ENCODE measurements at regions not wholly inside any gene's neighbourhood (a gene's known extent, or its start where the extent isn't known, plus 50 kb on each side); places are given as distances from the start of the nearest gene placed in this dataset.

DNA sequence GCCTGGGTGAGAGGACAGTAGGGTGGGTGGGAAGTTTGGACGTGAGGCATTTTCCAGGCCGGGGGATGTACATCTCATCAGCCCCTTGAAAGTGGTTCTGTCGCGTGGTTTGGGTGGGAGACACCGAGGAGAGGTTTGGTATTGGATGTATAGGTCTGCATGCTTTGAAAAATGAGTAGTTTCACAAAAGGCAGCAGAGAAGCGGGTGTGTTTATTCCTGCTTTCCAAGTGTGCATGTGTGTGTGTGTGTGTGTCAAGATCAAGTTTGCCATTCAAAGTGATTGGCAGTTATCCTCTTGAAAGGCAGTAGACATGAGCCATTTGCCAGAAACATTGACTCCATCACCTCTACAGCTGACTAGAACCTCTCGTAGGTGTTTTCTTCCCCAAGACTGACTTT is 423.1 kb upstream of the POU3F3 start:
- no peaks in the 10 kb centered on the region for H3K27me3 ChIP-seq
- WGBS (ENCODE audit: low lambda C conversion rate, missing lambda C conversion rate) = 93% methylated on average over 7 of the region's 7 CpGs
- H3K79me2 ChIP-seq = no peaks in the 10 kb centered on the region
- H2AFZ ChIP-seq = no peak overlapping the region
- H3K9me3 ChIP-seq (ENCODE audit: low read depth) = no peaks in the 10 kb centered on the region
- H3K4me3 ChIP-seq = no peak overlapping the region
- H3K4me2 ChIP-seq = no peak overlapping the region
- no peaks in the 10 kb centered on the region for H4K20me1 ChIP-seq (ENCODE audit: insufficient read depth, poor library complexity, severe bottlenecking)
- no peak for DNase-seq (ENCODE audit: low spot score)
- H3K36me3 ChIP-seq (replicated peaks; ENCODE audit: insufficient read depth, low read depth) = no peaks in the 10 kb centered on the region
- no peaks in the 10 kb centered on the region for H3K9me2 ChIP-seq (replicated peaks; ENCODE audit: insufficient read depth)
- peaks cover 4% of the 10 kb centered on the region for H3K4me1 ChIP-seq (ENCODE audit: insufficient read depth)
- TF ChIP-seq CTCF (IDR thresholded peaks at IDR 0.05; ENCODE audit: poor library complexity) (no peak), EZH2 (IDR thresholded peaks at IDR 0.05; ENCODE audit: borderline replicate concordance) (no peak), EZH2phosphoT487 (IDR thresholded peaks at IDR 0.05; ENCODE audit: low read depth, severe bottlenecking, unreplicated experiment) (no peak)
- no peak overlapping the region for H3K27ac ChIP-seq

DNA sequence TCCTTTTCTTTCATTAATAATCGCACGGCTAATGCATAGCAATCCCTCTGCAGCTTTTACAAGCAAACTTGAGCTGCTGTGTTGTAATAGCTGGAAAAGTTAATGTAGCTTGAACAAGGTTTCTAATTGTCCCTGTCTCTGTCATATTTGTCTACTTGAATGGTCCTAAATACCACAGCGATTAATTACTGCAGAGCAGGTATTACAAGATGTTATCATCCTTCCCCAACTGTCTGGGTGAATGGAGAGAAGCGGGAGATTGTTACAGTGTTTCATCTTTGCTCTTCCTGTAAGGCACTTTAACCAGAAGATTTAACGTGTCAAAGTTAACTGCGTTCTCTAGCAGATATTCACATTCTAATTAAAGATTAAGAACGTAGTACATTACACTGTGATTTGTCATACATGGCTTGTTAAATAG is 422.2 kb upstream of the POU3F3 start:
- Histone ChIP-seq H3K36me3 (replicated peaks; ENCODE audit: insufficient read depth, low read depth) (no peaks in the 10 kb centered on the region), H3K4me2 (no peak overlapping the region), H3K27ac (no peak overlapping the region), H3K27me3 (no peaks in the 10 kb centered on the region), H2AFZ (no peak overlapping the region), H3K4me3 (no peak overlapping the region), H4K20me1 (ENCODE audit: insufficient read depth, poor library complexity, severe bottlenecking) (no peaks in the 10 kb centered on the region), H3K4me1 (ENCODE audit: insufficient read depth) (peaks cover 4% of the 10 kb centered on the region), H3K79me2 (no peaks in the 10 kb centered on the region), H3K9me3 (ENCODE audit: low read depth) (no peaks in the 10 kb centered on the region), H3K9me2 (replicated peaks; ENCODE audit: insufficient read depth) (no peaks in the 10 kb centered on the region)
- 50% methylated on average over 7 of the region's 7 CpGs for WGBS (ENCODE audit: low lambda C conversion rate, missing lambda C conversion rate)
- DNase-seq (ENCODE audit: low spot score) = no peak
- TF ChIP-seq CTCF (IDR thresholded peaks at IDR 0.05; ENCODE audit: poor library complexity) (no peak), EZH2phosphoT487 (IDR thresholded peaks at IDR 0.05; ENCODE audit: low read depth, severe bottlenecking, unreplicated experiment) (no peak), EZH2 (IDR thresholded peaks at IDR 0.05; ENCODE audit: borderline replicate concordance) (no peak)

DNA sequence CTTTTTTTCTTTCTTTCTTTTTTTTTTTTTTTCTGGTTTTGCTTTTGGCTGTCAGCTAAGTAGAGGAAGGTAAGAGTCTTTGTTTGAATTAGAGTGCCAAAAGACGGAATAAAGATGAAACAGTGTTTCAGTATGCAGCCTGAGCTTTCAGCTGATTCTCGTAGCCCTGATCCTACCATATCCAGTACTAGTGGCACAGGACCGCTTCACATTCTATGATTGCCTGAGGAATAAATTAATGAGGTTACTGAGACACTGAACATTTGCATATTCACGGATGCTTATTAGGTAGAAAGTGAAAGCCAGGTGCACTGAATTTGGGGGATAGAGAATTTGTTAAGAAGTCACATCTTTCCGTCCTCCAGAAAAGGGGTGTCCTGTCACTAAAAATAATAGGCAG is 421.5 kb upstream of the POU3F3 start:
- no peak for DNase-seq (ENCODE audit: low spot score)
- no peaks in the 10 kb centered on the region for H3K36me3 ChIP-seq (replicated peaks; ENCODE audit: insufficient read depth, low read depth)
- no peaks in the 10 kb centered on the region for H3K79me2 ChIP-seq
- H4K20me1 ChIP-seq (ENCODE audit: insufficient read depth, poor library complexity, severe bottlenecking) = no peaks in the 10 kb centered on the region
- no peak overlapping the region for H3K4me2 ChIP-seq
- H3K4me3 ChIP-seq = no peak overlapping the region
- H3K27ac ChIP-seq = no peak overlapping the region
- H3K9me3 ChIP-seq (ENCODE audit: low read depth) = no peaks in the 10 kb centered on the region
- peaks cover 4% of the 10 kb centered on the region for H3K4me1 ChIP-seq (ENCODE audit: insufficient read depth)
- 85% methylated on average over 5 of the region's 5 CpGs for WGBS (ENCODE audit: low lambda C conversion rate, missing lambda C conversion rate)
- TF ChIP-seq EZH2phosphoT487 (IDR thresholded peaks at IDR 0.05; ENCODE audit: low read depth, severe bottlenecking, unreplicated experiment) = no peak
- no peak for TF ChIP-seq EZH2 (IDR thresholded peaks at IDR 0.05; ENCODE audit: borderline replicate concordance)
- no peak for TF ChIP-seq CTCF (IDR thresholded peaks at IDR 0.05; ENCODE audit: poor library complexity)
- no peaks in the 10 kb centered on the region for H3K9me2 ChIP-seq (replicated peaks; ENCODE audit: insufficient read depth)
- no peaks in the 10 kb centered on the region for H3K27me3 ChIP-seq
- H2AFZ ChIP-seq = no peak overlapping the region

DNA sequence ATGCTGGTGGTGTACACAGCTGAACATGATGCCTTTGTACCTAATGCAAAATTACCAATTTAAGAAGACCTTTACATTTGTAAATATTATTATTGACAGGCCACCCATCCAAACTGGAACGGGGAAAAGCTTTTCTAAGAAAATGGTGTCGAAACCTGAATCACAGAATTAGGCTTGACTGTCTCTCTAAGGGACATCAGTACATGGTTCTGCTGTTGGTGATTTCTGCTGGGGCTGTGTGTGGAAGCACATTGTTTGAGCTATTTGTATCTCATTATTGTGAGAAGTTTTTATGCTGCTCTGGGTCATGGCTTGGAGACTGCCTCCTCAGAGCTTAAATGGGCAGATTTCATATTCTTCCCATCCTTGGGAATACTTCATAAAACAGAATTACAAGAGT is 420.9 kb upstream of the POU3F3 start:
- Histone ChIP-seq H3K36me3 (replicated peaks; ENCODE audit: insufficient read depth, low read depth) (no peaks in the 10 kb centered on the region), H2AFZ (no peak overlapping the region), H3K4me3 (no peak overlapping the region), H3K9me3 (ENCODE audit: low read depth) (no peaks in the 10 kb centered on the region), H3K4me2 (no peak overlapping the region), H3K79me2 (no peaks in the 10 kb centered on the region), H4K20me1 (ENCODE audit: insufficient read depth, poor library complexity, severe bottlenecking) (no peaks in the 10 kb centered on the region), H3K27me3 (no peaks in the 10 kb centered on the region), H3K9me2 (replicated peaks; ENCODE audit: insufficient read depth) (no peaks in the 10 kb centered on the region), H3K27ac (no peak overlapping the region), H3K4me1 (ENCODE audit: insufficient read depth) (peaks cover 4% of the 10 kb centered on the region)
- no peak for DNase-seq (ENCODE audit: low spot score)
- WGBS (ENCODE audit: low lambda C conversion rate, missing lambda C conversion rate) = 91% methylated on average over 2 of the region's 2 CpGs
- TF ChIP-seq EZH2 (IDR thresholded peaks at IDR 0.05; ENCODE audit: borderline replicate concordance) (no peak), CTCF (IDR thresholded peaks at IDR 0.05; ENCODE audit: poor library complexity) (no peak), EZH2phosphoT487 (IDR thresholded peaks at IDR 0.05; ENCODE audit: low read depth, severe bottlenecking, unreplicated experiment) (no peak)
